AML-193 (cell line): ENCODE measurements at regions not wholly inside any gene's neighbourhood (a gene's known extent, or its start where the extent isn't known, plus 50 kb on each side); places are given as distances from the start of the nearest gene placed in this dataset.

Experiments used
- DNase-seq, 2 experiments: peaks; one replicate each; lab custom pipeline; 2025; lab: John Stamatoyannopoulos, UW

DNA sequence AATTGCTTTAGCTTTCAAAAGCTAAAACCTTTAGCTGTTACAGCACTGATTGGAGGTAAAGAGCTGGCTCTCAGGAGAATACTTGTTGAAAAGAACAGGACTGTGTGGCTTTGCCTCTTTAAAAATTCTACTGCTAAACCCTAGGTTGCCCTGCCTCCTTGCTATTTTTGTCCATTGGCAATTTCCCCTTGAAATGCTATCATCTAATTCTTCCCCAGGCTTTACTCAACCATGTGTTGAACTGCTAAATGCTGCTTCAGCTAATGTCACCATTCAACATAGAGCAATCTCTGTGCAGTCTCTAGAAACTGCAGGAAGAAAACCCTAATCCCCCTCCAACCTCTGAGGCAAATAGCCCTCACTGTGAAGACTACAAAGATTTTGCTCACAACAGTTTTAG lies 203.7 kb upstream of the ARX start:
- DNase-seq: no peak

DNA sequence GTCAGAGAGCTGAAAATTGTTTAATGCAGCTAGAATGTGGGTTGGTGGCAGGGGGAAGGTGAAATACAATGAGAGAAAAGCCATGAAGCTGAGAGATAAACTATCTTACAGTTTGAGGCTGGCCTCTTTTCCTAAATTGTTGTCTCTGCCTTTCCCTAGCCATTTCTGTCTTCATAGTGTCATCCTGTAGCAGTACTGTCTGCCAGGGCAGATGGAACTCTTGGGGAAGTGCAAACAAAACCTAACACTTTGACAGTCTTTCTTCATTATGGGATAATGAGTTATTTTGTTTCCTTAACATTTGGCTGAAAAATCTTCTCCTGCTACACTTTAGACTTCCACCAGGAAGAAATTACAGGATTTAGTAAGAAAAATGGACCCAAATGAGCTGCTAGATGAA lies 197.8 kb upstream of the ARX start:
- no peak for DNase-seq

DNA sequence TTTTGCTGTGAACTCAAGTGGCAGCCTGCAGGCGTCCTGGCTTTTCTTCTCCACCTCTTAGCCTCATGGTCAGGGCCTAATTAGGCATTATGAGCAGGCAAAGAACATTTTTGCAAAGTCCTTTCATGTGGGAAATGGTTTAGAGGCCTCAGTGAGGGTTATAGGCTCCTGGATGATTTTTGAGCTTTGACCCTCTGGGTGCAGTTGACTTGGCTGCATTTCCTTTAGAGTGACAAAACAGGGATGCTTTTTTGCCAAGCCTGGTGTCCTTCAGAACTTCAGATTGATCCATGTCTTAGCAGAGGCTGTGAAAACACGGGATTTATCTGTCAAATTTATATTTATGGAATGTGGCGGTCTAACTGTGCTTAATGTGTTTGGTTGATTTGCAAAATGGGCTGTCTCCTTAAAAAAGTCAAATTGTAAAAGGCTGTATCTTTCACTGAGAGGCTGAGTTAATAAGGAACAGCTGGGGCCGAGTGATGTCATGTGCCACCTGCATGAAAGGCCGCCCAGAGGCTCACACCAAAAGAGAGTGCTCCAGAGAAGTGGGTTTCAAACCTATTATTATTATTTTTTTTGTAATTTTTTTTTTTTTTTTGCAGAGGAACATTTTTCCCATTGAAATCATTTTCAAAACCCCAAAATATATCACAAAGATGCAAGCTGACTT lies 192.2 kb upstream of the ARX start:
- DNase-seq: no peak

GRCh38 chrX:25206778-25207177 lies 191.0 kb upstream of the ARX start:
- DNase-seq: no peak

- no peak for DNase-seq
Measured at GRCh38 chrX:25204182-25204581, 188.4 kb upstream of the ARX start.

- no peak for DNase-seq
Measured at GRCh38 chrX:25202827-25203226, 187.1 kb upstream of the ARX start.

GRCh38 chrX:25198891-25199290 lies 183.1 kb upstream of the ARX start:
- no peak for DNase-seq

DNA sequence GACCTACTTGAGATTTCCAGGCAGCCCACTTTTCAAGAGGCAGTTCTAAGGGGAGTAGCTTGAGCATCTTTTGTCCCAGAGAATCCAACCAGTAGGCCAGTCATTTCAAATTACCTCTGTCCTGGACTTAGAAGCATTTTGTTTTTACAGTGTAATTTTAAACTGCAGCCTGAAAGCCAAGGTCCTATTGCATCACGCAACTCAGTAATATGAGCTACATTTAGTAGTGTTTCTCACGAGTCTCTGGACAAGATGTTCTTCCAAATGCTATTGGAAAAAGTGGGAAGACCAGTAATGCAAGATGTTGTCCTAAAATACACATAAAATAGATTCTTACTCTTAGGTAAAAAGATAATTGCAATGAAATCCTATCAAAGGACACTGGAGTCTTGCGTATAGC lies 182.5 kb upstream of the ARX start:
- DNase-seq: no peak

DNA sequence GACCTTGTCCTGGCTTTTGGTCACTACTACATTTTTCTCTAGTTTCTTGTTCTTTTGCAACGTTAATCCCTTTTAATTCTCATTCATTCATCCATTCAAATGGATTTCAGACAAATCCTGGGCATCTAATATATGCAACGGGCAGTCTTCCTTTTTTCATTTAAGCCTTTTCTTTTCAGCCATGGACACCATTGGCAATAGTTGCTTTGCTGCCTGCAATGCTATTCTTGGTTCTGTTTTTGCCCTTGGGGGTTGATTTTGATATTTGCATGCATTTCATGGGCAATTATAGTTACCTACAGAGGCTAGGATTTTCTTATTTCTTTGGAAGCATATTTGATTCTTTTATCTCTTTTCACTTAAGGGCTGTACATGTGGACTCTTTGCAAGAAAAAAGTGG lies 180.5 kb upstream of the ARX start:
- DNase-seq: no peak

DNA sequence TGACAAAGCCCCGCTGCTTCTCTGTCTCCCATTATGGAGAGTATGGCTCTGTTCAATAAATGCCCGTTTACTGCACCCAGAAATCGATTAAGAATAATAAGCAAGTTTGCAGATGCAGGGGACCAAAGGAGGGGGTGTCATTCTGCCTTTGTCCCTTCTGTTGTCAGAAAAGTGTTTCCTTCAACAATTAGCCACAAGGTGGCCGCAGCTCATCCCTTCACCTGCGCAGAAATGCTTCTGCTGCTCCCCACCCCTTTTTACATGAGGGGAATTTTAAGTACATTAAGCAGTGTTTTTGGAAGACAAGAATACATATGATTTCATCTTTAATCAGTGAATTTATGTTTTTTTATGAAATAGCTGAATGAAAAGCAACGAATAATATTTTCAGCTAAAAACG lies 175.6 kb upstream of the ARX start:
- no peak for DNase-seq

DNA sequence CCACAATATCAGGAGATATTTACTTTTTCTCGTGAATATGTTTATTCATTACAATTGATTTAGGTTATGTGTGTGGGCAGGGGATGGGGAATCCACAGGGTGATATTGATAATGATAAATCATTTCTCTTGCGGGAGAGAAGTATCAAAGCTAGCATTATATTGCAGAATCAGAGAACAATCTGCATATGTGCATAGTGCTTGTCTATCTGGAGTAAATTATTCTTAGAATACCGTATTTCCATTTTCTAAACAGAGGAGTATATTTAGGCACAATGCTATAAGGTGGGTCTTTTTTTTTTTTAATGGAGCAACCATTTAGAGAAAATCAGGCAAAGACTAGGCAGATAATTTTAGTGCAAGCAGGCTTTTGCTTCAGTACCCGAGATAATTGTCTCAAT lies 166.0 kb upstream of the ARX start:
- DNase-seq: no peak

- no peak for DNase-seq
Measured at GRCh38 chrX:25180242-25180641, 164.5 kb upstream of the ARX start.

GRCh38 chrX:25178555-25178954 lies 162.8 kb upstream of the ARX start:
- DNase-seq: no peak

DNA sequence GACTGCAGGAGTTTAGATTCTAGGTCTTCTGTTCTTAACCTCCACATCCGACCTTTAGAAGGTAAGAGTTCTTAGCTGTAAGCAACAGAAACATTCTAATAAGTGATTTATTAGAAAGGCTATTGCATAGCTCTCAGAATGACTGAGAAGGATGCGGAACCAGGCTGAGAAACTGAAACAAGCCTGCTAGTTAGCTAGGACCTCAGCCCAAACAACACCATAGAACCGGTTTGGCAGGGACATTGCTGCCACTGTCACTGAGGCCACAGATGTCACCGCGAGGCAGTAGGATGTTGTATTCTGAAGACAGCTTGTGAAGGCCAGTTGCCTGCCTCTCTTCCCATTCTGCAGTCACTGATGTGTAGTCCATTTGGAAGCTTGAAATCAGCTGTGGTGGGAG lies 160.0 kb upstream of the ARX start:
- DNase-seq: no peak

GRCh38 chrX:25175171-25175570 lies 159.4 kb upstream of the ARX start:
- DNase-seq: no peak

- DNase-seq: no peak
Measured at GRCh38 chrX:25166546-25166945, 150.8 kb upstream of the ARX start.

GRCh38 chrX:25166145-25166544 lies 150.4 kb upstream of the ARX start:
- no peak for DNase-seq

DNA sequence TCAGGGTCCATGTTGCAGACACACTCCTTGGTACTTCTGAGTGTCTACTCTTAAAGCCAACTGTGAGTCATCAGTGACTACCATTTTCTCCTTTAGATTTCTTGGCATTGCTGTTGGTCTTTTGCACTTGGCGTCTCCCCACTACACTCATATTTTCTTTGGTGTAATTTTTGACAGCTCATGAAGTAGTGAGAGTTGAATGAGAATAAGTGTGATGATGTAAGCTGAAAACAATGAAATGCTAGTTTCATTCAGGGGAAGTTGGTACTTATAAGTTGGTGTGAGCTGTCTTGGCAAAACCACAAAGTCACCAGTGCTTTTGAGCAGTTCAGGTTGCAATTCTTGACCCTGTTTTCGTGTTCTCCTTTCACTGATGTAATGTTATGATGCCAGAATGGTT lies 142.9 kb upstream of the ARX start:
- DNase-seq: no peak

DNA sequence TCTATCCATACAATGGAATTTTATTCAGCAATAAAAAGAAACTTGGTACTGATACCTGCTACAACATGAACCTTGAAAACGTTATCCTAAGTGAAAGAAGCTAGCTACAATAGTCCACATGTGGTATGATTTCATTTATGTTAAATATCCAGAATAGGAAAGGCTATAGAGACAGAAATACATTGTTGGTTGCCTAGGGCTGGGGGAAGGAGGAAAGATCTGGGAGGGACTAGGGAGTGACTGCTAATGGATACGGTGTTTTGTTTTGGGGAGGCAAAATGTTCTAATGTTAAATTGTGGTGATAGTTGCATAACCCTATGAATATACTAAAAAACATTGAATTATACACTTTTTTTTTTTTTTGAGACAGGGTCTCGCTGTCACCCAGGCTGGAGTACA lies 141.1 kb upstream of the ARX start:
- no peak for DNase-seq

DNA sequence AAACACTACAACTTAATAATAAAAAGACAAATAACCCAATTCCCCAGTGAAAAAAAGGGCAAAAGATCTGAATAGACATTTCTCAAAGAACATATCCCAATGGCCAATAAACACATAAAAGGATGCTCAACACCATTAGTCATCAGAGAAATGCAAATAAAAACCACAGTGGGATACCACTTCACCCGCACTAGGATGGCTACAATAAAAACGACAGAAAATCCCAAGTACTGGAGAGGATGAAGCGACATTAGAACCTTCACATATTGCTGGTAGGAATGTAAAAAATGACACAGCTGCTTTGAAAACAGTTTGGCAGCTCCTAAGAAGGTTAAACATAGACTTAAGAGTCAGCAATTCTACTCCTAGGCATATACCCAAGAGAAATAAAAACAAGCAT lies 140.6 kb upstream of the ARX start:
- DNase-seq: no peak

DNA sequence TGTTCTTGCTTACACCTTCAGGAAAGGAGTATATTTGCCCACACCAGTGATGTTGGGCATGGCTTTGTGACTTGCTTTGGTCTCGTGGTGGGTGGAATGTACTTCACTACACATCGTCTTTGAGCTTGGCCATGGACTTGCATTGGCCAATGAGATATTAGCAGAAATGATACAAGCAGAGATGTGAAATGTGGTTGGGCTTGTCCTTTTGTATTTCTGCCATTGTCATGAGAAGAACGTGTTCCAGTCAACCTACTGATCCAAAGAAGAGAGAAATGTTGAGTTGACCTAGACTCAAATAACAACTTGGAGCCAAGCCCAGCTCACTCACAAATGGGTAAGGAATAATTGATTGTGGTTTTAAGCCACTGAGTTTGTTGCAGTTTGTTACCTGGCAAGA lies 138.4 kb upstream of the ARX start:
- DNase-seq: no peak

GRCh38 chrX:25151749-25152148 lies 136.0 kb upstream of the ARX start:
- DNase-seq: no peak

DNA sequence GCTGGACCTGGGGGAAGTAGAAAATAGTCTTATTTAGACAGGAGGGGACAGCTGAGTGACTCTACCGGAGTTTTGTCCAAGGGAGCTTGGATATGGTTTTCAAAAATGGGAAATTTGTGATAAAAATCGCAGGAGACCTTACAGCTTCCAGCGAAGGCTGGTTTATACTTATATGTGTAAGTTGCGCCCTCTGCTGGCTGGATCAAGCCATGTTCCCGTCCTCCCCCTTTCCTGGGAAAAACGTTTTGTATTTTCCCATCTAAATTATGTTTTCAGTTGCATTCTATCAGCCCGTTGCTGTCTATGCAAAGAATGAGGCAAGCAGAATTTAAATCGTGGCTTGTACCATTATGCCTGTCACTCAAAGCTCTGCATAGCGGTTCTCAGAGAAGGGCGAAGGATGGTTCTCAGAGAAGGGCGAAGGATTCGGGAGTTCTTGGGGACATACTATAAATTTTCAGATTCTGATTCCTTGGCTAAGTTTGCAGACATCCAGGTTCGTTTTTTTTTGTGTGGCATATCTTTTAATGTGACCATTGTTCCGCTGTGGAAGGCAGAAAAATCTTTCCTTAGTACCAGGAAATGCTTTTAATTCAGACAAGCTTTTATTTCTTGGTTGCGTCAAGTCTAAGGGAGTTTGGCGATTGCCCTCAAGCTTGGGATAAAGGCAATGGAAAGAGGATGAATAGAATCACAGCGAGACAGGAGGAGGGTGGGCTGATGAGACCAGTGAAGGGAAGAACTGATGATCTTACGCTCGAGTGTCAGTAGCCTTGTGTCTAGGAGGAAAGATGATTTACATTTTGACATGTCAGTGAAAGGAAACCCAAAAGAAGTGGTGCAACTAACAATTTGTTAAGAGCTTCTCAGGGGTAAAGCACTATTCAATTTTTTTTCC lies 128.5 kb upstream of the ARX start:
- peak in 1 of 2 experiments; percentile 1 for DNase-seq

DNA sequence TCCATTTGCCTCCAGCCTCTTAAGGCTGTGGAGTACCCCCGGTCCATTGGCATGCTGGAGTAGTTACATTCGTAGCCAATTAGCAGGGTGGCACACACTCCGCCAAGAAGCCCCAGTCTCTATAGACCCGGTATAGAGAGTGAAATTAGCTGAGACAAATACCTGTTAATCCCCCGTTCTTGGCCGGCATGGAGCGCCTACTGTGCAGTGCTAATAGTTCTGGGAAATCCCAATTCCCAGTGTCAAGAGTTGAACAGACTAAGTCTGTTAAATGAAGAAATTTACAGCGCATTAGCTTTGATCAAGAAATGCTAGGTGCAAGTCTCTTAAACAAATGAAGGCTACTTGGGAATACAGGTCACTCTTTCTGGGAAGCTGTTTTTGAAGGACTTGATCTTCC lies 127.8 kb upstream of the ARX start:
- DNase-seq: no peak
